Hepatocyte (in vitro differentiated cells): ENCODE measurements at regions not wholly inside any gene's neighbourhood (a gene's known extent, or its start where the extent isn't known, plus 50 kb on each side); places are given as distances from the start of the nearest gene placed in this dataset.

Experiments
- DNase-seq: peaks from one replicate; pipeline ENCODE4 v3.0.0-alpha.2; 2016; ENCODE audit warnings: low spot score
- H2AFZ ChIP-seq: fragments of 200-600 bp; sonication (generic); 2 replicates; pipeline ENCODE4 v1.6.0; 2016; ENCODE audit warnings: antibody characterized with exemption, mild to moderate bottlenecking
- H3K27ac ChIP-seq: fragments of 200-600 bp; sonication (generic); 2 replicates; pipeline ENCODE4 v1.5.1; 2016; ENCODE audit warnings: mild to moderate bottlenecking
- H3K27me3 ChIP-seq: fragments of 200-600 bp; sonication (generic); 2 replicates; pipeline ENCODE4 v1.6.1; 2016
- H3K36me3 ChIP-seq: fragments of 200-600 bp; sonication (generic); replicated peaks from 2 replicates; pipeline ENCODE4 v1.5.1; 2016; ENCODE audit warnings: low read depth; ENCODE audit not compliant: insufficient read depth
- H3K4me1 ChIP-seq: fragments of 200-600 bp; sonication (generic); 2 replicates; pipeline ENCODE4 v1.5.1; 2016; ENCODE audit warnings: mild to moderate bottlenecking, moderate library complexity; ENCODE audit not compliant: insufficient read depth
- H3K4me2 ChIP-seq: fragments of 200-600 bp; sonication (generic); 2 replicates; pipeline ENCODE4 v1.6.0; 2016
- H3K4me3 ChIP-seq: fragments of 200-600 bp; sonication (generic); 2 replicates; pipeline ENCODE4 v1.5.1; 2016; ENCODE audit warnings: mild to moderate bottlenecking
- H3K79me2 ChIP-seq: fragments of 200-600 bp; sonication (generic); 2 replicates; pipeline ENCODE4 v1.6.0; 2017; ENCODE audit warnings: mild to moderate bottlenecking
- H3K9me2 ChIP-seq: fragments of 200-600 bp; sonication (generic); replicated peaks from 2 replicates; pipeline ENCODE4 v1.6.0; 2017; ENCODE audit warnings: mild to moderate bottlenecking; ENCODE audit not compliant: insufficient read depth
- H3K9me3 ChIP-seq: fragments of 200-600 bp; sonication (generic); 2 replicates; pipeline ENCODE4 v1.5.1; 2016; ENCODE audit warnings: low read depth, mild to moderate bottlenecking
- H4K20me1 ChIP-seq: fragments of 200-600 bp; sonication (generic); 2 replicates; pipeline ENCODE4 v1.6.0; 2016; ENCODE audit warnings: mild to moderate bottlenecking; ENCODE audit not compliant: insufficient read depth, poor library complexity, severe bottlenecking
- EZH2 ChIP-seq: fragments of 200-600 bp; sonication (generic); IDR thresholded peaks from 2 replicates; pipeline ENCODE4 v1.6.1; 2016; ENCODE audit warnings: antibody characterized with exemption, mild to moderate bottlenecking, borderline replicate concordance
- EZH2phosphoT487 ChIP-seq: fragments of 200-600 bp; sonication (generic); IDR thresholded peaks from one replicate; pipeline ENCODE4 v1.6.1; 2018; ENCODE audit warnings: antibody characterized with exemption, mild to moderate bottlenecking, low read depth, moderate library complexity; ENCODE audit not compliant: unreplicated experiment, severe bottlenecking
- WGBS: methylation state at CpG from one replicate; pipeline ENCODE4 v1.1.6; 2016; ENCODE audit warnings: low lambda C conversion rate; ENCODE audit errors: missing lambda C conversion rate; 5-methylcytosine and 5-hydroxymethylcytosine counted together
- TF ChIP-seq, protein P1 (sequence below): fragments of 200-600 bp; sonication (generic); IDR thresholded peaks from 2 replicates; pipeline ENCODE4 v1.5.1; 2016; ENCODE audit warnings: antibody characterized with exemption, mild to moderate bottlenecking; ENCODE audit not compliant: poor library complexity

DNA sequence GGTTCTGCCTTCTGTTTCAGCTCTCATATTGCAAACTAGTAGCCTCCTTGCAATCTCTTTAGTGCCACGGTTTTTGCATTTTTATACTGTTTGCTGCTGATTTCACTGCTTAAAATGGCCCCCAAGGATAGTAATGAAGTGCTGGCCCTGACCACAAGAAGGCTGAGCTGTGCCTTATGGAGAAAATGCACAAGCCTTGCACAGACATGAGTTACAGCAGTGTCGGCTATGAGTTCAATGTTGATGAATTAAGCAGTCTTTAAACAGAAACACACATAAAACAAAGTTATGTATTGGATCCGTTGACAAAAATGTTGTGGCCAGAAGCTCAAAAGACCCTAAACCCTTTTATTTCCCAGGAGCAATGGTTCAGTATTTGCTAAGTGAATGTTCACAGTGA is 210.6 kb upstream of the DYNLRB2 start:
- no peaks in the 10 kb centered on the region for H3K27me3 ChIP-seq
- TF ChIP-seq, protein P1, sequence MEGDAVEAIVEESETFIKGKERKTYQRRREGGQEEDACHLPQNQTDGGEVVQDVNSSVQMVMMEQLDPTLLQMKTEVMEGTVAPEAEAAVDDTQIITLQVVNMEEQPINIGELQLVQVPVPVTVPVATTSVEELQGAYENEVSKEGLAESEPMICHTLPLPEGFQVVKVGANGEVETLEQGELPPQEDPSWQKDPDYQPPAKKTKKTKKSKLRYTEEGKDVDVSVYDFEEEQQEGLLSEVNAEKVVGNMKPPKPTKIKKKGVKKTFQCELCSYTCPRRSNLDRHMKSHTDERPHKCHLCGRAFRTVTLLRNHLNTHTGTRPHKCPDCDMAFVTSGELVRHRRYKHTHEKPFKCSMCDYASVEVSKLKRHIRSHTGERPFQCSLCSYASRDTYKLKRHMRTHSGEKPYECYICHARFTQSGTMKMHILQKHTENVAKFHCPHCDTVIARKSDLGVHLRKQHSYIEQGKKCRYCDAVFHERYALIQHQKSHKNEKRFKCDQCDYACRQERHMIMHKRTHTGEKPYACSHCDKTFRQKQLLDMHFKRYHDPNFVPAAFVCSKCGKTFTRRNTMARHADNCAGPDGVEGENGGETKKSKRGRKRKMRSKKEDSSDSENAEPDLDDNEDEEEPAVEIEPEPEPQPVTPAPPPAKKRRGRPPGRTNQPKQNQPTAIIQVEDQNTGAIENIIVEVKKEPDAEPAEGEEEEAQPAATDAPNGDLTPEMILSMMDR, result no peak
- TF ChIP-seq EZH2phosphoT487, result no peak

DNA sequence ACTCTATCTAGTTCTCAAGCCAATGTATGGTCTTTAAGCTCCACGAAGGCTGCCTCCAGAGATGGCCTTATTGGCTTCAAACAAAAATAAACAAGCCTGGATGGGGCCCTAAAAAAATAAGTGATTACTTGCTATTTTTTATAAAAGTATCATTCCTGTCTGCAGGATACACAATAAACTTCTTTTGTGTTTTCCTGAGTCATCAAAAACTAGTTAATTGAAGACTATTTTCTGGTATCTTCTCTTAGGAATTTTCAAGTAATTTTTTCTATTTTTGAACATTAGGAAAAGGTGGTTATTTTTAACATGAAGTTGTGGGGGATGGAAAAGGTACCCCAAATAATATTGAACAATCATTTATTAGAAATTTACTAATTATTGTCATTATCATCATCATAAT is 213.1 kb upstream of the DYNLRB2 start:
- Histone ChIP-seq H3K4me3 (no peak overlapping the region), H3K79me2 (no peaks in the 10 kb centered on the region), H3K9me2 (no peaks in the 10 kb centered on the region), H3K27ac (no peak overlapping the region), H4K20me1 (no peaks in the 10 kb centered on the region), H3K4me1 (peaks cover 6% of the 10 kb centered on the region), H3K9me3 (no peaks in the 10 kb centered on the region), H3K27me3 (no peaks in the 10 kb centered on the region), H2AFZ (no peak overlapping the region), H3K36me3 (no peaks in the 10 kb centered on the region), H3K4me2 (no peak overlapping the region)
- 47% methylated on average over 1 of the region's 1 CpG for WGBS
- TF ChIP-seq EZH2, result no peak
- TF ChIP-seq, protein P1, result no peak
- no peak for TF ChIP-seq EZH2phosphoT487
- DNase-seq, result no peak

More for the DNA sequence above, 210.6 kb upstream of the DYNLRB2 start:
- H2AFZ ChIP-seq, result no peak overlapping the region
- H3K4me2 ChIP-seq, result no peak overlapping the region
- no peaks in the 10 kb centered on the region for H3K36me3 ChIP-seq
- DNase-seq, result no peak
- H3K4me3 ChIP-seq, result no peak overlapping the region
- WGBS, result 86% methylated on average over 3 of the region's 3 CpGs
- H3K79me2 ChIP-seq, result no peaks in the 10 kb centered on the region
- H3K9me3 ChIP-seq, result no peaks in the 10 kb centered on the region
- peaks cover 6% of the 10 kb centered on the region for H3K4me1 ChIP-seq
- no peaks in the 10 kb centered on the region for H4K20me1 ChIP-seq
- H3K27ac ChIP-seq, result peak overlapping the region; percentile 66
- no peaks in the 10 kb centered on the region for H3K9me2 ChIP-seq

DNA sequence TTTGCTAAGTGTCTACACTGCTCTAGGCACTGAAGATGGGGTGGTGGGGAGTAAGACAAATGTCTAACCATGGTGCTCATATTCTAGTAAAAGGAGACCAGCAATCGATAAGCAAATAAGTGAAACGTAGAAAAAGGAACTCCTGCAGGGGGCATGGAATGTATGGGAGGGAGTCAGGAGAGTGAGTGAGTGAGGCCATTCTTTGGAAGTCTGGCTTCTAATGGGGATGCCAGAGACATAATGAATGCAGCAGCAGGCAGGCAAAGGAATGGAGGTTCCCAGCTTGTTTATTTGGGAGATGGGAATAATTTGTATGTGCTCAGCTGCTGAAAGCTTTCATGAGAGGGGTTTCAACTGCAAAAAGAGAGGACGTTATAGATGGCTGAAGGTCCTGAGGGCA is 216.4 kb upstream of the DYNLRB2 start:
- H3K4me1 ChIP-seq, result no peaks in the 10 kb centered on the region
- no peak overlapping the region for H2AFZ ChIP-seq
- H3K4me2 ChIP-seq, result no peak overlapping the region
- H3K9me2 ChIP-seq, result no peaks in the 10 kb centered on the region
- H3K27me3 ChIP-seq, result no peaks in the 10 kb centered on the region
- TF ChIP-seq, protein P1, result no peak
- TF ChIP-seq EZH2phosphoT487 (no peak), EZH2 (no peak)
- H3K36me3 ChIP-seq, result no peaks in the 10 kb centered on the region
- no peaks in the 10 kb centered on the region for H3K9me3 ChIP-seq
- no peak overlapping the region for H3K4me3 ChIP-seq
- H3K79me2 ChIP-seq, result no peaks in the 10 kb centered on the region
- no peak for DNase-seq
- 69% methylated on average over 3 of the region's 3 CpGs for WGBS
- H4K20me1 ChIP-seq, result no peaks in the 10 kb centered on the region
- no peak overlapping the region for H3K27ac ChIP-seq

DNA sequence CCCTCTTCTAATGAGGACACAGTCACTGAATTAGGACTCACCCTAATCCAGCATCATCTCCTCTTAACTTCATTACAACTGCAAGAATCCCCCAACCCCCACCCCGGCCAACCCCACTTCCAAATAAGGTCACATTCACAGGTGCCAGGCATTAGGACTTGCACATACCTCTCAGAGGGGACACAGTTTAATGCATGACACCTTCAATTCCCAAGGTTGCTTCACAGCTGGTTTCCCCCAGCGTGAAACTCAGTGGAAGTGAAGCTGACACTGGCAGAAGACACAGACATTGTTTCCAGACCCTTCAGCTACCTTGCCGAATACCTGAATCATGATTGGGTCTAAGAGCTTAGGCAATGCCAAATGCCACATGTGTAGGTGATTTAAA is 217.0 kb upstream of the DYNLRB2 start:
- Histone ChIP-seq H3K9me2 (no peaks in the 10 kb centered on the region), H3K4me2 (no peak overlapping the region), H3K4me3 (no peak overlapping the region), H3K79me2 (no peaks in the 10 kb centered on the region), H2AFZ (no peak overlapping the region), H4K20me1 (no peaks in the 10 kb centered on the region), H3K27ac (no peak overlapping the region), H3K4me1 (no peaks in the 10 kb centered on the region), H3K27me3 (no peaks in the 10 kb centered on the region), H3K36me3 (no peaks in the 10 kb centered on the region), H3K9me3 (no peaks in the 10 kb centered on the region)
- 92% methylated on average over 3 of the region's 3 CpGs for WGBS
- no peak for DNase-seq
- TF ChIP-seq, protein P1, result no peak
- TF ChIP-seq EZH2 (no peak), EZH2phosphoT487 (no peak)
